NT2/D1 (cell line): ENCODE measurements at regions not wholly inside any gene's neighbourhood (a gene's known extent, or its start where the extent isn't known, plus 50 kb on each side); places are given as distances from the start of the nearest gene placed in this dataset.

ENCODE experiments used
- SUZ12 ChIP-seq: IDR thresholded peaks from 2 replicates; pipeline ENCODE4 v1.6.1; 2011; ENCODE audit not compliant: insufficient read length, insufficient read depth; ENCODE audit errors: extremely low read depth
- YY1 ChIP-seq: IDR thresholded peaks from 2 replicates; pipeline ENCODE4 v1.6.1; 2011; ENCODE audit not compliant: insufficient read length, insufficient read depth
- ZNF274 ChIP-seq: IDR thresholded peaks from 2 replicates; pipeline ENCODE4 v1.6.1; 2011; ENCODE audit warnings: mild to moderate bottlenecking, low read depth, low read length

DNA sequence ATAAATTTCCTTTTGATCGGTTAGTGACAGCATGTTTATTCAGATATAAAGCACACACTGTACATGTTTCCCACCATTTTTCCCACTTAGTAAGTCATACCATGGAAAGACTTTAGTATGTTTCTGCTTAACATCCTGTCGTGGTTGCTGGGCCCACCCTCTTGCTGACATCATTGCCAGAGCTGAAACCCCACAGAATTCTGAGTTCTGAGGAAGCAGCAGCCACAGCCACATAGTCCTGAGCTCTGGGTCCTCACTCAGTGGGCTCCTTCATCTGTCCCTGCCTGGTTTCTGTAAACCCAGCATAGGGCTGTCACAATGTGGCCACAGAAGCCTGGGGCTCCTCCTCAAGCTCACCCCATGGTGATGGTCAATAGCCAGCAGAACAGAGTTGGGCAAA lies 441.5 kb downstream of the ENC1 start:
- TF ChIP-seq ZNF274 (no peak), YY1 (no peak), SUZ12 (no peak)
